HG02970 (cell line): ENCODE measurements at regions not wholly inside any gene's neighbourhood (a gene's known extent, or its start where the extent isn't known, plus 50 kb on each side); places are given as distances from the start of the nearest gene placed in this dataset.

Experiments
- ATAC-seq: cut with Tn5 transposase; IDR thresholded peaks from one replicate; pipeline ENCODE4 v1.9.1; 2021; ENCODE audit warnings: mild to moderate bottlenecking, moderate library complexity, moderate number of reproducible peaks; ENCODE audit not compliant: unreplicated experiment, low FRiP score

DNA sequence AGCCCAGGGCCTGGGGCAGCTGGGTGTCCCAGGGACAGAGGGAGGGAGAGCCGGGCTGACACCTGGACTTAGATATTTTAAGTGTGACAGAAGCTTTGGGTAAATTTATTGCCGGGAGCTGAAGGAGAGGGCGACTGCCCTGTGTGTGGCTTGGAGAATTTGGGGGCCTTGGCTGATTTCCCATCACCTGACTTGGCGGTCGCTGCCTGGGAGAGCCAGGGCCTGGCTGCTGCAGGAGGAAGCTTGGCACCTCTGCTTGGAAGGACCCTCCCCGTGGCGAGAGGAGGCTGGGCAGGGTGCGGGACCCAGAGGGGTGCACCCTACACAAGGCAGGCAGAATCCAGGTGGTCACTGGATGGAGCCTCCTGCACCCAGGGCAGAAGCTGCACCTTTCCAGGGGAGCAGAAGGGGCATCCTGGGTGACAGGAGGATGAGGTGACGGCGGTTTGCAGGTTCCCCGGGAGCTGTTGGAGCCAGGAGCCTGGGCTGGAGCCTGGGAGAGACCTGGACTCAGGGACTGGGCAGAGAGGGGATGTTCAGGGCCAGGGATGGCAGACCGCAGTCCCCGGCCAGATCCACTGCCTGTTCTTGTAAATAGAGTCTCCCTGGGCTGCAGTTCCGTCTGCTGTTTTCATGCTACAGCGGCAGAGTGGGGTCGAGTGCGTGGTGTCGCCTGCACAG, 72.0 kb downstream of the RGS12 start:
- no peak for ATAC-seq

DNA sequence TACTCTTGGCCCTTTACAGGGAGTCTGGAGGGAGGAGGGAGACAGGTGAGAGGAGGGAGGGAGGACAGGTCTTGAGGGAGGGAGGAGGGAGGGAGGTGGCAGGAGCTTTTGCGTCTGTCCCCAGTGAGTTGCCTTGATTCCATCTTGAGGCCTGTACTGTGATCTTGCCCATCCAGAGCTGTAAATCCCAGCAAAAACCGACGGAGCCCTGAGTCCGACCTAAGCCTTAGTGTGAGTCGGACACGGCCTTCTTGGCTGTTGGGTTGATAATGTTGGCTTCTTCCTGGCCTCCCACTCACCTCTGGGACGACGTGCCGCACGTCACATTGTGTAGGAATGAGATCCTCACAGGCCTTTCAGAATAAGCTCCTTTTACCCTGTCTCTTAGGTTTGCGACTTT, 72.5 kb downstream of the RGS12 start:
- no peak for ATAC-seq

DNA sequence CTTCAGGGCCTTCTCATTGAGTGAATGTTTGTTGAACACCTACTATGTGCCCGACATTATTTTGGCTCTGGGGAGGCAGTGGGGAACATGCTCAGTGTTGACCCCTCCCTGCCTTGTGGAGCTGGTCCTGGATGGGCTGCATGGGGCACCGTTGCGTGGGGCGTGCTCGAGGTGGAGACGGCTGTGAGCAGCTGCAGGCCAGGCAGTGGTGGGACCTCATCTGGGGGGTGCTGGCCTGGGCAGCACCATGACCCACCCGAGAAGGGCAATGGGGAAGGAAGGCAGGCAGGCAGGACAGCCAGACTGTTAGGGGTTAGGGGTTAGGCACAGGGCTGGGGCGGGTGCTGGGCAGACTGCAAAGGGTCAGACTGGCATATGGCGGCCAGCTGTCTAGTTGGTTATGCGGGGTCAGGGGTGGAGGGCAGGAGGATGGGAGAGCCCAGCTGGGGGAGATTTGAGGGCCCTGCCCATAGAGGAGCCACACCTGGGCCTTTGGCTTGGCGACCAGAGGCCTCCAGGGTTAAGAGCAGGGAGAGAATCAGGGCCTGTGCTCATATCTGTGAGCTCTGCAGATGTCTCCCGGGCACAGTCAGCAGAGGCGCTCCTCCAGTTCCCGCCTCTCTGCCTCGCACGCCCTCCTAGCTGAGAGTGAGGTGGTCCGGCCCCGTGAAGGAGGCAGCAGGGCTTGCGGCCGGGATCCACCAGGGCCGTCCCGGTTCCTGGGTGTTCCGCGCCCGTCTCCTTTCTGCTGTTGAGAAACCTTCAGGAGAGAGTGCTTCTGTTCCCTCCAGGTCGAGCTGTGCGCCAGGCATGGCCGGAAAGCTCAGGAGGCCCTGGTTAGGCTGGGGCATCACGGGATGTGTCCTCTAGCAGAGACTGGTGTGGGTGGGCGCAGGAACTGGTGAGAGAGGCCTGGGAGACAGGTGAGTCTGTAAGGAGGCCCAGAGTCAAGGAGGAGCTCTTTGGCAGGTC, 73.3 kb downstream of the RGS12 start:
- no peak for ATAC-seq

DNA sequence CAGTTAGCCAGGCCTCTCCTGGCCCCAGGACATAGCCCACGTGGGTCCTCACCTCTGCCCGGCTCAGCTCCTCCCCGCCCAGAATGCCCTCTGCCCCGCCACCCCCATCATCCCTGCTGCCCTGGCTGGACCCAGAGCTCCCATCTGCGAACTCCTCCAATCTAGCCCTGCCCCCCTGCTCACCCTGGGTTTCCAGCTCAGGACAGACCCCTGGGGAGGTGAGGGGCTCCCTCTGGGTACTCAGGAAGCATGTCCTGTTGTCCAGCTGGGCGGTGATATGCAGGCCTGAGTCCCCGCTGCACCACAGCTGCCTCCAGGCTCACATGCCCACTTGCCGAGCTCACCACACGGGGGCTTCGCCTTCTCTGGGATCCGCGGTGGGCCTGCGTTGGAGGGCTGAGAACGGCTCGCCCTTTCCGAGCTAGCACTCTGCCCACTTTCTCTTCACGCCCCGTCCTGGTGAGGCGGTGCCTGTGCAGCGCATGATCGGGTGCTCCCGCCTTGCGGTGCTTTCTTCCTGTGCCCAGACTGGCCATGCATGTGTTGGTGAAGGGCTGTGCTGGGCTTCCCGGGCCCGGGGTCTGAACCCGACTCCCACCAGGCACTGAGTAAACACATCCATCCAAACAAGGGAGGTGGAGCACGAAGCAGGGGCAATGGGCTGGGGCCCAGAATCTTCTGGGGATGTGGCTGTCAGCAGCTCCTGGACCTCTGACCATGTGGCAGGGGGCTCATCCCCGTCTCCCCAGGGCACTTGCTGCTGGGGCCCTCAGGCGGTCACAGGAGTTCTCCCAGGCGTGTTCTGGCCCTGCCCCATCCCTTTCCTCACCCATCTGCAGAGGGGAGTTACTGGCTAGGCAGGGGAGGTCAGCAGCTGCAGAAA, 74.3 kb downstream of the RGS12 start:
- no peak for ATAC-seq

DNA sequence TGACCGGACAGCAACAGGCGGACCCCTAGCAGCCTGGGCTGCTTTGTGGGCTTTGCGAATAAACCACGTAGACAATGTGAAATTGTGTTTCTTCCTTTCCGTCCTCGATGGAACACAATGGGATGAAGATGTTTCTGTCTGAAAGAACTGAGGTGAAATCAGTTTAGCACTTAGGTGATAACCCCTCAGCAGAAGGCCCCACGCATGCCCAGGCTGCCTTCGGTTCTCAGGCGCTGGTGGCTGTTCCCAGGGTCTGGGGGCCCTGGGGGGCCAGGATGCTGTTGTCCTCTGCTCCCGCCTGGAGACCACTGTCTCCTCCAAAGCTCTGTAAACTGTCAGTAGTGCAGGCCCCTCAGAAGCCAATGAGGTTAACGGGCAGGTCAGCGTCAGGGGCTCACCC, 73.9 kb upstream of the HGFAC start:
- no peak for ATAC-seq

DNA sequence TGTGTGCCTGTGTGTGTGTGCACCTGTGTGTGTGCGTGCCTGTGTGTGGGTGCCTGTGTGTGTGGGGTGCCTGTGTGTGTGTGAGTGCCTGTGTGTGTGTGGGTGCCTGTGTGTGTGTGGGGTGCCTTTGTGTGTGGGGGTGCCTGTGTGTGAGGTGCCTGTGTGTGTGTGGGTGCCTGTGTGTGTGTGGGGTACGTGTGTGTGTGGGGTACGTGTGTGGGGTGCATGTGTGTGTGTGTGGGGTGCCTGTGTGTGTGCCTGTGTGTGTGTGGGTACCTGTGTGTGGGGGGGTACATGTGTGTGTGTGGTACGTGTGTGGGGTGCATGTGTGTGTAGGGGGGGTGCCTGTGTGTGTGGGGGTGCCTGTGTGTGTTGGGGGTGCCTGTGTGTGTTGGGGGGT, 73.4 kb upstream of the HGFAC start:
- ATAC-seq, result no peak

DNA sequence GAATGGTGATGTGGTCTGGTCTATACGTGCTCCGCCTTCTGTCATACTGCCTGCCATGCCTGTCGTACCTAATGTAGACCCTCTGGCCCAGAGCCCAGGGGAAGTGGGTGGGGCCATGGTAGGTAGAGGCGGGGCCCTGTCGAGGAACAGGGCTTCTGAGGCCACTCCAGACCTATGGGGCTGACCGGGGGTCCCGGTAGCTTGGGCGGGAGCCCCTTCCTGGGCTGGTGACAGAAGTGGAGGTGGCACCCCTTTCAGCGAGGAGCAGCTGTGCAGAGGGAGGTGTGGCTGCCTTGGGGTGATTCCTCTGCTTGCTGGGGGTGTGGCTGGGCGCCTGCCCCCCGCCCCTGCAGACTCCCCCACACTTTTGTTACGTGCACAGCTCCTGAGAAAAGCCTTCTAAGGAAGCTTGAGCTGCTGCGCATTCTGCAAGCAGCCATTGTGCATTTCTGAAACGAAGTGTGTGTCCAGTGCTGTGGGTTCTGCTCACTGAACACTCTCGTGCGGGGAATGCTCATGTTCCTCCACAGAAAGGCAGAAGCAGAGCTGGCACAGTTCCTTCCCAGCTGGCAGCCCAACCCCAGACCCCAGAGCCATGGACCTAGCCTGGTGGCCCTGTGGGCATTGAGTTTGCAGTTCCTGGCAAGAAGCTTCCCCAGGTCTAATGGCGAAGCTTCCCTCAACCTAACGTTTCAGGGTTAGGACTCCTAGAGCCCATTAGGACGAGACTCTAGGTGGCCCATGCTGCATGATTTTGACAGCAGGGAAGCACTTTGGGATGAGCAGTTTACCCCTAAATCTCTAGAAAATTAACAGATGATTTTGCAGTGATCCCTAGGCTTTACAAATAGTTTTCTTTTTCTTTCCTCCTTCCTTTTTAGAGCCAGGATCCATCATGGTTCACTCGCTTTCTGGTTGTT, 72.7 kb upstream of the HGFAC start:
- no peak for ATAC-seq

DNA sequence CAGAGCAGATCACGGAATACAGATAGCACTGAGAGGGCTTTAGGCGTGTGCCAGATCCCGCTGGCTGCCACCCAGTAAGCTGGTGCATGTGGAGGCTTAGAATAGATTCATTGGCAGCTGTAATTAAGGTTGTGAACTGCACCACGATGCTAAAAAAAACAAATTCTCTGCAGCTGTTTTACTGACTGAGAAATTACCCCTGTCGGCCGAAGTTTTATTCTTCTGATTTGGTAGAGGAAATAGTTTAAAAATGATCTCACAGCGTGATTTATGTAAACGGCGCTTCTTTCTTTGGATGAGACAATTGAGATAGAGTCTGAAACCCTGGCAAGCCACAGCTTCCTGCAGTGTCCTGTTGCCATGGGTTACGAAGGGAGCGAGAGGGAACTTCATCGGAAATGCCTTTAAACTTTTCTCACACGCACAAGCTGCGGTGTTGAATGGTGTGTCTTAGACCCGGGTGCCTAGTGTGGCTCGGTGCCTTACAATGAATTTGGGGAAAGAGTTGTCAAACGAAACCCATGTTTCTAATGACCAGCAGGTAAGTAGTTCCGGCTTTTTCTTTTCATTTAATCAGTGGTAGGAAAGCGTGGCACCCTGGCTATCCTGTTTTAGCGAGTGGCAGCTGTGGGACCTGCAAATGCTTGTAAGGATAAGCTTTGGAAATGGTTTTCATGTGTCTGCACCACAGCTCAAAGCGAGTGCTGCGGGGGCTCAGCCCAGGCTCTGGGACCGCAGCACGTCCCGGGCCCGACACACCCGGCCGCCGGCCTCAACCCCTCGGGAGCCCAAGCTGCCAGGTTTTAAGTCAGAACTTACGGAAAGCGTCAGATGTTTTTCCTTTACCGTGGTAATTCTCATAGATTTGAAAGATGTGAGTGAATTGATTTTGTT, 71.7 kb upstream of the HGFAC start:
- no peak for ATAC-seq

DNA sequence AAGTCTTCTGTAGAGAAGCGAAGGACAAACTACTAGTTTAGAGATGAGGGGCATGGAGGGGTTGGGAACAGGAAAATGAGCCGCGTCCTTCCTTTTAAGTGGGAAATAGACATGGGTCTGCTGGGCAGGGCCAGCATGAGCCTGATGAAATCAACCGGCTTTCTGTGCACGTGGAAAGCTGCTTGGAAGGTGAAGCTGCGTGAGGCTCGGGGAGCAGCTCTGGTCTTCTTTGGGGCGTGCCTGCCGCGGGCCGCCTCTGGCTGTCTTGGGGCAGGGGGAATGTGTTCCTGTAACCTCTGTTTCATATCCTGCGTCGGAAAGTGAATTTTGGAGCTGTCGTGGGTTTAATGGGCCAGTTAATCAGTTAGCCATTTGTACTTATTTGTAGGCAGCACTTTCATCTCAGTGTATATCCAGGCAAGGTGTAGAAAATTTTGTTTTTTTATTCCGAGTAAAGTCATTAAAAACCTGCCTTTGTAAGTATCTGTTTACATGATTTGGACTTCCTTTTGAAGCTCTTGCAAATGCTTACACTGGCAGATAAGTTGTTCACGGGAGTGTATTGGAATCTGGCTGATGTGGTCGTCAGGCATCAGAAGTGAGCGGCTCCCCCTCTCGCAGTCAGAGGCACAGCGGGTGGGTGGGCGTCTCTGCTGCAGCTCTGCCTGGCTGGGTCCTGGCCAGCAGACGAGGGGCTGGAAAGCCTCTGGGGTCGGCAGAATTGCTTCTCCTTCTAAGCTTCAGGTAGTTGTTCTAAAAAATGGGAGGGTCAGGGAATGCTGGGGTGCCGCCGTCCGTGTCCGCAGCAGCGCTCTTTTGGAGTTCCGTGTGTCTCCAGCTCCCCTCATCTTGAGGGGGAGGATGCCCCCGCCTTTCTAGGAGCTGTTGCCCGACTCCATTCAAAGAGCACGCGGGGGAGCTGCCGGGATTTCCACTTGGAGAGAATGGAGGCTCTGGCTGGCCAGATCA, 70.5 kb upstream of the HGFAC start:
- no peak for ATAC-seq

DNA sequence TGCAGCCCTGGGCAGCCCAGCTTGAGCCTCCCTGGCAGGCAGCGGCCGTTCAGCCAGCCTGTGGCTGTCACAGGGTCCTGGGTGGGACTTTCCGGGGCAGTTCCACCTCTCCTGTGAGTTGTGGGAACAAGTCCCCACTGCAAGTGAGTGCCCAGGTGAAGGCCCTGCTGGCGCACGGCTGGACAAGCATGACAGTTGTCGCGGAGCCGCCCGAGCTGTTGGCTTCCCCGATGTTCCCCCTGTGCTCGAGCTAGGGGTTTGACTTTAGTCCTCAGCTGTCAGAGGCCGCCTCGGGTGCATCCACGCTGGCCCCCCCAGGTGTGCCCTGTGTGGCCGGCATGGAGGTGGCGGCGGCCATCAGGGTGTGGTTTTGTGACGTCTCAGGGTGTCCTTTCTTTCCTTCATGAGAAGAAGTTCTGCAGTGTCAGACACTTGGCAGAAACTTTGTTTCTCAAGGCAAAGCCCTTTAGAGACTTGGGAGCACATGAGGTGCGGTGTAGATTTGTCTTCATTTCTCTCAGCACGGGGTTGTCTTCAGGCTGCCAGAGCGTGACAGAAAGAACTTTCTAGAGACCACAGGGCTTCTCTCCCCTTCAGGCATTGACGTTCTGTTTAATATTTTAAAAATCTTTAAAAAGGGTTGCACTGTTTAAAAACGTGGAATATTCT, 69.4 kb upstream of the HGFAC start:
- no peak for ATAC-seq

DNA sequence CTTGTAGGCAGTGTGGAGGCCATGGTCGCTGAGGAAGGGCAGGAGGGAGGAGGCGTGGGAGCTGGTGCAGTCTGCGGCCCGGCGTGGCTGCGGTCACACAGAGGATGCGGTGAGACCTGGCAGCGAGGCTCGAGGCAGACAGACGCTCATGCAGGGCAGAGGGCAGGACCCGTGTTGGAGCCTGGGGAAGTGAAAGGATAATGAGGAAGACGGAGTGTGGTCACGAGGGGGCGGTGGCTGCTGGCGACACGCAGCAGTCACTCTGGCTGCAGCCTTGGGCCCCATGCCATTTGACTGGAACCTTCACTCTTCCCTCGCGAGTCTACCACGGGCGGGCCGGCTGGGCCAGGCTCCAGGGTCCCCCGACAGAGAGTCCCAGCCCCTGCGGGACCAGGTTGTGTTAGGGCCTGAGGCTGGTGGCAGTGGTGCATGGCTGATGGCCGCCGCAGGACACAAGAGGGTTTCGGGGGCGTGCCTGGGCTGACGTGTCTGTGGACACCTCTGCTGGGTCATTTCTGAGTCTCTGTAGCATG, 68.8 kb upstream of the HGFAC start:
- no peak for ATAC-seq

DNA sequence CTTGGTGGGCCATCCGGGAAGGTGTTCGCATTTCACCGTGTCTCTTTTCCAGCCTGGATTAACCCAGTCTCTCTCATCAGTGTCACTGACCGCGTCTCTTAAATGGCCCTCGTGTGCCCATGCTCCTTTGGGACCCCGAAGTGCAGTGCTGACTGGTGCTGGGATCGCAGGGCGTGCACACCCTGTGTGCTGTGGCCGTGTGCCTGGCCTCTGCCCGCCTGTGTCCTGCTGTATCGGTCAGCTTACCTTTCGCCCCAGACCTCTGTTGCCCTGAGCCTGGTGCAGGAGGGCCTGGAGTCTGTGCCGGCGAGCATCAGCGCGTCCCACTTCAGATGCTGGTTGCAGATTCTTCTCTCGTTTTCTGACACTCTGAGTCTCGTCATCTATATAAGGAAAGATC, 68.3 kb upstream of the HGFAC start:
- no peak for ATAC-seq

DNA sequence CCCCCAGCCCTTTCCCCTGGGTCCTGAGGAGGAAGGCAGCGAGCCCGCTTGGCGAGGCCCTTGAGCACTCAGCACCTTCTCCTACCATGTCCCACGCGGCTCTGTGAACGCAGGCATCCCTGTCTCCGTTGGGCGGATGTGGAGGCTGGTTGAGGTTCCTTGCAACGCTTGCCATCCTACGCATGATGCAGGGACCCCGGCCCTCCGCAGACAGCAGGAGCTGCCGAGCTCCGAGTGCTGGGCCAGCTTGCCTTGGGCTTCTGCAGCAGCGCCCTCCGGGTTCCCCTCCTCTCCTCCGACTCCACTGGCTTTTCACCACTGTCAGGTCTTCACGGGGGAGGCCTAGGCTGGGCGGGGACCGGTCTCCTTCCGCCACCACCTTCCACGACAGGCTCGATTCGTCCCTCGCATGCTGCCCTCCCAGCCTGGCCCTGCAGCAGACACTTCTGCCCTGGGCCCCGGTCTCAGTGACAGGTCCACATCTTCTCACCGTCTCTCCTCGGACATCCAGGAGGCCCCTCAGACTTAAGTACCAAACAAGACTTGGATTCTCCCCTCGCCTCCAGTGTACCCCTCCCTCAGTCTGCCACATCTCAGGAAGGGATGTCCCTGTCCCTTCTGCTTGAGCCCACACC, 67.6 kb upstream of the HGFAC start:
- ATAC-seq, result no peak

DNA sequence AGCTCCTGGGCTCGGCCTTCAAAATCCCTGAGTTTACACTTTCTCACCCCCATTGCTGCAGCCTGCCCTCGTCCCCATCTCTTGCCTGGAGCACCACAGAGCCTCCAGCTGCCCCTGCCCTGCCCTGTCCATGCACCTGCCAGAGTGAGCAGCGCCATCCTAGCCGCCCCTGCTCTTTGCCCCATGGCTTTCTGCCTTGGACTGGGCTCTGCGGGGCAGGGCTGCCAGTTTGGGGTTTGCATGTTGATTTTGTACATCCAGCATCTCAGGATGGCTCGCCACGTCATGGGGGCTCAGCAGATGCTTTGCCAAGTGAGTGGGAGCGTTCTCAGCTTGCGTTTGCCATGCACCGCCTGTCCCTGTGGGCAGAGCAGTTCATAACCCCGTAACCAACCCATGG, 67.1 kb upstream of the HGFAC start:
- ATAC-seq, result no peak

DNA sequence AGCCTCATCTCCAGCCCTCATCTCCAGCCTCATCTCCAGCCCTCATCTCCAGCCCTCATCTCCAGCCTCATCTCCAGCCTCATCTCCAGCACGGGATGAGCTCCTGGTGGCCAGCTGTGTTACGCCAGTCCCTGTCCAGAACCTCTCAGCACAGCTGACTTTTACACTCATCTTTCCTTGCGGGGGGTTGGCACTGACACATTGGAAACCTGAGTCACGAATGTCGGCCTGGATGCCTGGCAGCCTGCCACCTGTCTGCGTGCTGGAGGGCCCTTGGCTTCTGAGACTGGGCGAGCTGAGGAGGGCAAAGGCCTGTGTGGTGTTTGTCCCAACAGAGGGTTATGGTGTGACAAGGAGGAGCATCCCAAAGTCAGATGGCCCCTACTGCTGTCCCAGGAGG, 66.1 kb upstream of the HGFAC start:
- ATAC-seq, result no peak

DNA sequence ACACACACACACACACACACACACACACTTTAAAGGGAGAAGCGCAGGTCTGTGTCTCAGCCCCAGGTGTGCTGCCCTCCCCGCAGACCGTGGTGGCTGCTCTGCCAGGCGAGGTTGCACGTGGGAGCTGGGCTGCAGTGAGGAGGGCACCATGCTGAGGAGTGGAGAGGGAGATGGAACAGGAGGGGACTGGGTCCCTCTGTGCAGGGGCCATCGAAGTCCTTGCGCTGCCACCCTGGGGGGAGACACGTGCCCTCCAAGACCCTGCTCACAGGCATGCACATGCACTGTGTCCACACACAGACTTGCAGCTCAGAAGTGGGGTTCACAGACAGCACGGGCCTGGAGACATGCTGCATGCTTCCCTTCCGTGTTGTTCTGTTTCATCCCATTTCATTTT, 65.5 kb upstream of the HGFAC start:
- no peak for ATAC-seq

DNA sequence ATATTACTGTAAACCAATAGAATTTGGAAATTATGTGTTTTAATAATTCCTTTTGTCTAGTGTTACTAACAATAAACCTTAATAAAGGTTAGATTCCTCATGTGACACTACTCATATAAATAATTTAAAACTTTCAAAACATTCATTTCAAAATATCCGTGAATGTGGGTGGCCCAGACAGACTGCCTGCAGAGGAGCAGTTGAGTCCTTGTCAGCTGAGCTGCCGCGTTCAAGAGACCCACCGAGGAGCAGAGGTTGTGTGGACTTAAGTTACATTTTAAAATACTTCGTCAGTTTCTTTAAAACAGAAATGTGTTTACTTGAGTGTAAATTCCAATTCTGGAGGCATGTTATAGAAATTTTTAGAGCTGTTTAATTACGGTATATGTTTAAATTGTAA, 64.2 kb upstream of the HGFAC start:
- ATAC-seq, result no peak
